Endothelial cell of umbilical vein (primary cell): ENCODE measurements at regions not wholly inside any gene's neighbourhood (a gene's known extent, or its start where the extent isn't known, plus 50 kb on each side); places are given as distances from the start of the nearest gene placed in this dataset.

Experiments used
- CTCF ChIP-seq, 2 donors: IDR thresholded peaks; 1 replicate in 1 of 2; 2 replicates in 1 of 2; pipeline ENCODE4 v1.5.1; 2011; ENCODE audit warnings: low read length in 2 of 2, mild to moderate bottlenecking in 2 of 2, moderate library complexity in 2 of 2, control low read depth in 1 of 2, inconsistent platforms in 1 of 2, low read depth in 1 of 2; ENCODE audit not compliant: insufficient read depth in 1 of 2; ENCODE audit errors: extremely low read depth in 1 of 2
- EZH2 ChIP-seq: IDR thresholded peaks from 2 replicates; pipeline ENCODE4 v1.6.1; 2012; ENCODE audit warnings: borderline replicate concordance, low read depth, mild to moderate bottlenecking, moderate library complexity, low read length, inconsistent platforms; ENCODE audit not compliant: severe bottlenecking
- GATA2 ChIP-seq: IDR thresholded peaks from 2 replicates; pipeline ENCODE4 v1.7.0; 2011; ENCODE audit warnings: low read depth, mild to moderate bottlenecking, moderate library complexity, mixed read lengths, low read length; ENCODE audit not compliant: insufficient read length, insufficient read depth
- JUN ChIP-seq: IDR thresholded peaks from 2 replicates; pipeline ENCODE4 v1.6.1; 2011; ENCODE audit warnings: borderline replicate concordance, low read depth; ENCODE audit not compliant: insufficient read length, insufficient read depth
- MAX ChIP-seq: IDR thresholded peaks from 2 replicates; pipeline ENCODE4 v1.6.1; 2011; ENCODE audit not compliant: insufficient read depth, insufficient read length
- MYC ChIP-seq: IDR thresholded peaks from one replicate; pipeline ENCODE4 v1.6.1; 2011; ENCODE audit warnings: mild to moderate bottlenecking, low read depth, low read length
- POLR2A ChIP-seq: IDR thresholded peaks from 2 replicates; pipeline ENCODE4 v1.6.1; 2012; ENCODE audit warnings: low read depth, mild to moderate bottlenecking, control low read depth, low read length
- POLR2AphosphoS5 ChIP-seq: IDR thresholded peaks from 2 replicates; pipeline ENCODE4 v1.6.1; 2012; ENCODE audit warnings: low read depth, mild to moderate bottlenecking, control low read depth, low read length, moderate library complexity; ENCODE audit not compliant: insufficient read depth

GRCh38 chr5:99386406-99387077 lies 457.7 kb upstream of the CHD1 start:
- TF ChIP-seq EZH2 = no peak
- TF ChIP-seq CTCF (IDR thresholded peaks at IDR 0.05; ENCODE audit: extremely low read depth in 1 of 2, insufficient read depth in 1 of 2, low read depth in 1 of 2, low read length in 2 of 2) = no peak
- TF ChIP-seq JUN = no peak
- no peak for TF ChIP-seq GATA2
- TF ChIP-seq POLR2A = no peak
- no peak for TF ChIP-seq MYC
- no peak for TF ChIP-seq MAX
- no peak for TF ChIP-seq POLR2AphosphoS5
